Kidney (tissue), 13 donors: ENCODE measurements at regions not wholly inside any gene's neighbourhood (a gene's known extent, or its start where the extent isn't known, plus 50 kb on each side); places are given as distances from the start of the nearest gene placed in this dataset.

ENCODE experiments used
- DNase-seq, 5 donors: peaks; one replicate each; pipeline ENCODE4 v3.0.0-alpha.2; 2013 to 2020
- FAIRE-seq: peaks from 2 replicates; lab custom pipeline; 2012; peaks lifted over from hg19 to GRCh38; lab: Jason Lieb, UNC
- H3K27ac ChIP-seq, 2 donors: one replicate each; pipeline ENCODE4 v1.7.0; 2013; ENCODE audit warnings: low read depth in 2 of 2, low read length in 2 of 2, inconsistent platforms in 1 of 2
- H3K27me3 ChIP-seq: one replicate; pipeline ENCODE4 v1.7.1; 2013; ENCODE audit warnings: low read length, inconsistent platforms; ENCODE audit not compliant: control insufficient read depth, insufficient read depth
- H3K36me3 ChIP-seq, 3 donors: one replicate each; pipeline versions ENCODE4 v1.7.0 to v1.7.1; 2013; ENCODE audit warnings: low read length in 3 of 3, control low read depth in 1 of 3, inconsistent platforms in 1 of 3; ENCODE audit not compliant: insufficient read depth in 3 of 3, control insufficient read depth in 2 of 3
- H3K4me1 ChIP-seq, 3 donors: one replicate each; pipeline versions ENCODE4 v1.7.0 to v1.7.1; 2013; ENCODE audit warnings: low read length in 3 of 3, inconsistent platforms in 1 of 3, low read depth in 1 of 3; ENCODE audit not compliant: control insufficient read depth in 2 of 3, insufficient read depth in 2 of 3
- H3K4me3 ChIP-seq, 3 donors: one replicate each; pipeline versions ENCODE4 v1.7.0 to v1.8.1; 2013; ENCODE audit warnings: low read length in 3 of 3, control low read depth in 1 of 3, inconsistent platforms in 1 of 3
- H3K9ac ChIP-seq, 3 donors: one replicate each; pipeline versions ENCODE4 v1.7.0 to v1.7.1; 2013; ENCODE audit warnings: low read length in 3 of 3, control low read depth in 1 of 3, inconsistent platforms in 1 of 3
- H3K9me3 ChIP-seq, 3 donors: one replicate each; pipeline versions ENCODE4 v1.7.0 to v1.7.1; 2013; ENCODE audit warnings: low read length in 3 of 3, control low read depth in 1 of 3, inconsistent platforms in 1 of 3; ENCODE audit not compliant: control insufficient read depth in 2 of 3, insufficient read depth in 1 of 3
- CTCF ChIP-seq: IDR thresholded peaks from 3 replicates; pipeline ENCODE4 v1.5.1; 2012; ENCODE audit warnings: mild to moderate bottlenecking, moderate library complexity, borderline replicate concordance; ENCODE audit not compliant: insufficient read depth; ENCODE audit errors: extremely low read depth
- intact Hi-C: fragments of 100-400 bp; cut with DNase I; formaldehyde crosslinking; loops from one replicate; pipeline ENCODE4 v1.11.1; 2022
- donor health status: control.
- donor health status: control.
- donor health status: control.
- donor health status: control.
- donor health status: control.
- donor health status: DM: yes; HTN: yes; CAD: no.
- donor health status: Normal renal cell carcinoma (clear cell type).

DNA sequence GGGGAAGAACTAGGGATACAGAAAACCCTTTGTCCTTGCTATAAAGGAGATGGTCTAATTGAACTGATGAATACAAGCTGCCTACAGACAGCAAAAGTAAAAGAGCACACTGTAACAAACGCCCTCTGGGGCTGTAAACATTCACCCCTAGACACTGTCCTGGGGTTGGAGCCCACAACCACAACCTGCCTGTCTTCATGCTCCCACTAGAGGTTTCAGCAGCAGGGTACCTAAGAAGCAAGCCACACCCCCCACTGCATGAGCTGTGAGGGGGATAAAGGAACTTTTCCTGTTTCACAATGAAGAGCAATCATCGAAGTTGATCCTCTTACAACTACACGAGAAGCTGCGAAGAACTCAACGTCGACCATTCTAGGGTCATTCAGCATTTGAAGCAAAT lies 90.5 kb upstream of the LUZP2 start:
- no peak for FAIRE-seq

DNA sequence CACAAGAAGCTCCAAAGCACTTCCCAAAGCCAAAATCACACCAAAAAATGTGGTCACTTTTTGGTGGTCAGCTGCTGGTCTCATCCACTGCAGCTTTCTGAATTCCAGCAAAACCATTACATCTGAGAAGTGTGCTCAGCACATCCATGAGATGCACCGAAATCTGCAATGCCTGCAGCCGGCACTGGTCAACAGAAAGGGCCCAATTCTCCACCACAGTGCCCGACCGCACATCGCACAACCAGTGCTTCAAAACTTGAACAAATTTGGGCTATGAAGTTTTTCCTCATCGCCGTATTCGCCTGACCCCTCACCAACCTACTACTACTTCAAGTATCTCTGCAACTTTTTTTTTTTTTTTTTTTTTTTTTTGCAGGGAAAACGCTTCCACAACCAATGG lies 89.9 kb upstream of the LUZP2 start:
- FAIRE-seq: no peak

More for the DNA sequence above, 90.5 kb upstream of the LUZP2 start:
- no peak for TF ChIP-seq CTCF
- no peak overlapping the region for H3K4me3 ChIP-seq
- no peaks in the 10 kb centered on the region for H3K27me3 ChIP-seq
- H3K36me3 ChIP-seq: no peaks in the 10 kb centered on the region
- DNase-seq: no peak
- no peak overlapping the region for H3K9ac ChIP-seq
- H3K9me3 ChIP-seq: no peaks in the 10 kb centered on the region
- H3K27ac ChIP-seq: no peak overlapping the region
- H3K4me1 ChIP-seq: no peaks in the 10 kb centered on the region
- intact Hi-C loops: loop anchor here (10.0 kb wide), 1 partner anchor 58 kb away; no protein-coding TSS in a partner anchor

GRCh38 chr11:24407733-24408132 lies 89.1 kb upstream of the LUZP2 start:
- H3K4me3 ChIP-seq: no peak overlapping the region
- no peaks in the 10 kb centered on the region for H3K36me3 ChIP-seq
- H3K27ac ChIP-seq: no peak overlapping the region
- FAIRE-seq: no peak
- no peak for DNase-seq
- H3K4me1 ChIP-seq: no peaks in the 10 kb centered on the region
- H3K9ac ChIP-seq: no peak overlapping the region
- no peaks in the 10 kb centered on the region for H3K9me3 ChIP-seq
- H3K27me3 ChIP-seq: no peaks in the 10 kb centered on the region
- TF ChIP-seq CTCF: no peak
- intact Hi-C loops: loop anchor here (10.0 kb wide), 1 partner anchor 57 kb away; no protein-coding TSS in a partner anchor

More for the DNA sequence above, 89.9 kb upstream of the LUZP2 start:
- no peaks in the 10 kb centered on the region for H3K9me3 ChIP-seq
- H3K36me3 ChIP-seq: no peaks in the 10 kb centered on the region
- TF ChIP-seq CTCF: no peak
- H3K4me1 ChIP-seq: no peaks in the 10 kb centered on the region
- H3K27ac ChIP-seq: no peak overlapping the region
- no peaks in the 10 kb centered on the region for H3K27me3 ChIP-seq
- no peak for DNase-seq
- intact Hi-C loops: loop anchor here (10.0 kb wide), 1 partner anchor 58 kb away; no protein-coding TSS in a partner anchor
- no peak overlapping the region for H3K9ac ChIP-seq
- no peak overlapping the region for H3K4me3 ChIP-seq

DNA sequence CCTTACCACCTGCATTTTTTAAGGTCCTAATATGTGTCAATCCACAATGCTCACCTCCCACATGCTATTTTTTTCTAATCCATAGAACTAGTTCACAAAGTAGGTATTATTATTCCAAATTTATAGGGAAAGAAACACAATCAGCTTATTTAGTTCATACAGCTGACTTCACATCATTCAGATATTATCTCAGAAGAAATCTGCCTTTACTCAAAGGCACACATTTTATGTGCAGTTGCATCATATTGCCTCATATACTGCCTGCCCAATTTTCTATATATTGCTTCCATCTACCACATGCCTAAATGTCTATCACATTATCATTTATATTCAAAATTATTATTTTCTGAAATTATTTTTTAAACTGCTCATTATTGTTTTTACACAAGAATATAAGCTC lies 88.7 kb upstream of the LUZP2 start:
- intact Hi-C loops: loop anchor here (10.0 kb wide), 1 partner anchor 57 kb away; no protein-coding TSS in a partner anchor
- Histone ChIP-seq H3K27me3 (no peaks in the 10 kb centered on the region), H3K36me3 (no peaks in the 10 kb centered on the region), H3K4me3 (no peak overlapping the region), H3K9me3 (no peaks in the 10 kb centered on the region), H3K27ac (no peak overlapping the region), H3K9ac (no peak overlapping the region), H3K4me1 (no peaks in the 10 kb centered on the region)
- FAIRE-seq (no peak), DNase-seq (no peak)
- TF ChIP-seq CTCF: no peak
